DMS153 treated with DMSO at 0.1 percent for 48 hours (cell line): ENCODE measurements at regions not wholly inside any gene's neighbourhood (a gene's known extent, or its start where the extent isn't known, plus 50 kb on each side); places are given as distances from the start of the nearest gene placed in this dataset.

ENCODE experiments used
- DNase-seq: peaks from one replicate; lab custom pipeline; 2025; ENCODE audit not compliant: unreplicated experiment; lab: John Stamatoyannopoulos, UW

DNA sequence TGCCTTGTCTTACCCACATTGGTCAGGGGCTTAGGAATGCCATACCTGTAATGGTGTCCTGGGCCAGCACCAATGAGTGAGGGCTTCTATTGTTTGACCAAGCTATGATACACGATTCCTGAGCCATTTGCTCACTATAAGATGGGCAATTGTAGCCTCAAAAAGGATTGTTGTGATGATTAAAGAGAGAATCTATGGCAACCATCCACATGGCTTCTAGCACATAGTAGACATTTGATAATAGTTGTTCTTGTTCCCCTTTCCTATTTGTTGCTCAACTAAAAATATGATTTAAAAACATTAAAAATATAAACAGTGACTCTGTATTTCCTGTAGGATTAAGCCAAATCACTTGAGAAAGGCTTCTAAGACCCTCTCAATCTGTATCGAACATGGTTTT, 366.1 kb downstream of the PCNX1 start:
- DNase-seq, result no peak

DNA sequence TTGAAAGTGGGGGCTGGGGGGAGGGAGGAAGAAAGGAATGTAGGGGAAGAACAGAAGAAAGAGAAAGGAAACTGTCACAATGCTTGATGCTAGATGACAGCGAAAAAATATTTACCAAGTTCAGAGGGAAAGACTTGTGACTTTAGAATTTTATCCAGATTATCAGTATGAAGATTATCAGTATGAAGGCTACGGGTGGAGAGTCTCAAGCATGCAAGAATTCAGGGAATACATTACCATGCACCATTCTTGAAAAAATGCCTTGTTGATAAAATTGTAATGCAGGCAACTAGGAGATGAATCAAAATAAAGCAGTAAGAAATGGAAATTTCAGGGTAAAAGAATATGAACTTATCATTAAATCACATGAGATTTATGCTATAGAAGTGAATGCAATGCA, 376.8 kb downstream of the PCNX1 start:
- no peak for DNase-seq

GRCh38 chr14:71286126-71286525, 378.9 kb downstream of the PCNX1 start:
- no peak for DNase-seq

- no peak for DNase-seq
Observed at GRCh38 chr14:71287567-71287966, 380.3 kb downstream of the PCNX1 start.

- no peak for DNase-seq
Observed at GRCh38 chr14:71289536-71289935, 382.3 kb downstream of the PCNX1 start.

- no peak for DNase-seq
Observed at GRCh38 chr14:71290301-71290700, 383.0 kb downstream of the PCNX1 start.

- DNase-seq, result no peak
Observed at GRCh38 chr14:71290960-71291466, 383.8 kb downstream of the PCNX1 start.

- no peak for DNase-seq
Observed at GRCh38 chr14:71296184-71296583, 388.9 kb downstream of the PCNX1 start.

GRCh38 chr14:71300566-71301330, 393.5 kb downstream of the PCNX1 start:
- no peak for DNase-seq

DNA sequence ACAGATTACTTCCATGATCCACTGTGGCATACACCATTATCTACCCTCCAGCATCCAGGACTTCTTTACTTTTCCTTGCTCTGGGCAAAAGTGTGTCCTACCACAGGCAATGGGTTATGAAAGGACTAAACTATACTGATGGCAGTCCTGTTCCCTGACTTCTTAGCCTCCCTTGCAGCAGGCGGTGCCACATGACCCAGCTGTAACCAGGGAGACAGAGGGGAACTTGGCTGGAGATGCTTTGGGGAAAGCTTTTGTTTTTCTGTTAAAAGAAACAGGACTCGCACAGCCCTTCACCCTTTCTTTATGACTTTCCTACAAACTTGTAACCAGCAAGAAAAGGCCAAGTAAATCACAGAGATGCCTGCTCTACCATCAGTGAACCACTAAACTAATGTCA, 394.4 kb downstream of the PCNX1 start:
- DNase-seq, result no peak

GRCh38 chr14:71304690-71305089, 397.4 kb downstream of the PCNX1 start:
- no peak for DNase-seq

DNA sequence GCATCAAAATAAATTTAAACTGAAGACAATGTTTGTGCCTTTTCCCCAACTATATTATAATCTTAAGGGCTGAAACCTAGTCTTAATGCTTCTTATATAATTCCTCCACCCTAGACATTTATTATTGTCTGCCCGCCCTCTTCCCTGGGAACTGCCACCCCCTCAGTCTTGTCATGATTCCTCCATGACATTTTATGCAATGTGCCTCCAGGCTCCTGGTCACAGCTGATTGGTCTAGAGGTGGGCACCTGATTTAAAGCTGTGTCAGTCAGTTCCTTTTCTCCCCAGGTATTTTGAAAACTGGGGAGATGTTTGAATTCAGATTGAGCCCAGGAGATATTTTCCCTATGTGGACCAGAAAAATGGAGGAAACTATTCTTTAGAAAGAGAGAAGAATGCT, 401.4 kb downstream of the PCNX1 start:
- no peak for DNase-seq

- no peak for DNase-seq
Observed at GRCh38 chr14:71309756-71310155, 402.5 kb downstream of the PCNX1 start.

GRCh38 chr14:71311061-71311460, 403.8 kb downstream of the PCNX1 start:
- no peak for DNase-seq

- DNase-seq, result no peak
Observed at GRCh38 chr14:71314717-71315116, 407.5 kb downstream of the PCNX1 start.

GRCh38 chr14:71317385-71318096, 410.3 kb downstream of the PCNX1 start:
- no peak for DNase-seq

DNA sequence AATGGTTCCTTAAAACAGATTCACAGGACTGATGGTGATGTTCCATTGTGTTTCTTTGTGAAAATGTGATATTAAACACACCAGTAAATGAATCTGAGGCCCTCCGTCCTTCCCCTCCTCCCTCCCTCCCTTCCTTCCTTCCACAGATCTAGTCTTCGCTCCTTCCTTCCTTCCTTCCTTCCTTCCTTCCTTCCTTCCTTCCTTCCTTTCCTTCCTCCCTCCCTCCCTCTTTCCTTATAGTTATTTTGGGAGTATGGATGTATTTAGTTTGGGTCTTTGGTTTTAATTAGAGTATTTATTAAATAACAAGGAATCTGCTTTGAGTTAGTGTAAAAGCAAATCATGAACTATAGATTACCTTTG, 410.8 kb downstream of the PCNX1 start:
- no peak for DNase-seq

GRCh38 chr14:71319666-71320065, 412.4 kb downstream of the PCNX1 start:
- no peak for DNase-seq

- DNase-seq, result peak; percentile 93
Observed at GRCh38 chr14:71320107-71320733, 413.0 kb downstream of the PCNX1 start, which contains the start of gene SIPA1L1. SIPA1L1 (plus strand) TSS chr14:71320476.

DNA sequence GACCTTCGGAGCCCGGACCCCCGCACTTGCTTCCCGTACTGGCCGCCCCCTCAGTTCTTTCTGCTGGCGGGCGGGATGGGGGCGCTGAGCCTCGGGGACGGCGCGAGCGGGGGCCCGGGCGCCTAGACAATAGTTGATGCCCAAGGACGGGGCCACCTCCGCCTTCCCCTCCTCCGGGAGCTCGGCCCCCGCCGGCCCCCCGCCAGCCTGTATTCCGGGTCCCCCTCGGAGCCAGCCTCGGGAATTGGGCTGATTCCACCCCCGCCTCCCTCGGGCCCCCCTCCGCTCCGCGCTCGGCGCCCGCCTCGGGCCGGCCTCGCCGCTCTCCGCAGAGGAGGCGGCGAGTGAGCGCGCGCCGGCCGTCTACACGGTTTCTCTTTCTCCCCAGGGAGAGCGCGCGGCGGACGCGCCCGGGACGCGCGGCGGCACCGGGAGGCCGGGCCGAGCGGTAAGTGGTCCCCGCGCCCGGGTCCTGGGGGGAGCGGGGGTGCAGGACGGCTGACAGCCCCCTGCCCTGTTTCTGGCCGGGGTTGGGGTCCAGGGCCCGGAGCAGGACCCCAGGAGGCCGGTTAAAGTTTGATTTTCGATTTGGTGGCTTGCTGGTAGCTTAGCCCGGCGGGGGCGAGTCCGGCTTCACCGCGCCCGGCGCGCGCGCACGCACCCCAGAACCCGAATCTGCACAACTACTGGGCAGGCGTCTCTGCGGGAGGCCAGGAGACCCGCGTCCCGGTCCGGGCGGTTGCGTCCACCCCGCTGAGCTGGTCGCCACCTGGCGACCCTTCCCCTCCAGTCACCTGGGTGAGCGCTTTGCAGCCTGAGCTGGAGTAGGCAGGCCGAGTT, 413.7 kb downstream of the PCNX1 start:
- DNase-seq, result no peak
